Esophagus squamous epithelium (tissue), 5 donors: ENCODE measurements at regions not wholly inside any gene's neighbourhood (a gene's known extent, or its start where the extent isn't known, plus 50 kb on each side); places are given as distances from the start of the nearest gene placed in this dataset.

Experiments used
- DNase-seq: peaks from one replicate; lab custom pipeline; 2025; lab: John Stamatoyannopoulos, UW
- H3K27ac ChIP-seq, 4 donors: fragments of 200-600 bp; sonication (generic); one replicate each; pipeline ENCODE4 v1.5.1; 2016 to 2019; ENCODE audit warnings: mild to moderate bottlenecking in 1 of 4
- H3K27me3 ChIP-seq, 4 donors: fragments of 200-600 bp; sonication (generic); 1 replicate in 3 of 4; 2 replicates in 1 of 4; pipeline versions ENCODE4 v1.5.1 to v1.6.0; 2017 to 2021; ENCODE audit warnings: antibody characterized with exemption in 1 of 4
- H3K36me3 ChIP-seq, 3 donors: fragments of 200-600 bp; sonication (generic); one replicate each; pipeline ENCODE4 v1.5.1; 2016 to 2019
- H3K4me1 ChIP-seq, 3 donors: fragments of 200-600 bp; sonication (generic); one replicate each; pipeline ENCODE4 v1.5.1; 2017 to 2019
- H3K4me3 ChIP-seq, 4 donors: fragments of 200-600 bp; sonication (generic); 1 replicate in 3 of 4; 2 replicates in 1 of 4; pipeline ENCODE4 v1.5.1; 2016 to 2019; ENCODE audit warnings: mild to moderate bottlenecking in 2 of 4, moderate library complexity in 1 of 4
- H3K9me3 ChIP-seq, 3 donors: fragments of 200-600 bp; sonication (generic); one replicate each; pipeline ENCODE4 v1.5.1; 2016 to 2019
- POLR2A ChIP-seq, 4 donors: fragments of 450-650 bp; IDR thresholded peaks; one replicate each; pipeline ENCODE4 v1.6.1; 2017; ENCODE audit warnings: antibody characterized with exemption in 4 of 4, mild to moderate bottlenecking in 4 of 4, moderate library complexity in 3 of 4
- WGBS, 2 donors: methylation state at CpG; one replicate each; pipeline ENCODE4 v1.1.5; 2018; 5-methylcytosine and 5-hydroxymethylcytosine counted together
- intact Hi-C: fragments of 100-400 bp; cut with DNase I; formaldehyde crosslinking; loops from one replicate; pipeline ENCODE4 v1.15.0; 2022
- TF ChIP-seq, protein P1 (sequence below), 6 experiments: fragments of 450-650 bp in 4 of 6; fragments of 200-600 bp in 2 of 6; sonication (generic) in 2 of 6; IDR thresholded peaks; one replicate each; pipeline ENCODE4 v1.5.1; 2016 to 2019; ENCODE audit warnings: antibody characterized with exemption in 6 of 6, mild to moderate bottlenecking in 4 of 6, moderate library complexity in 4 of 6
- donor health status: DM: yes; HTN: yes; CAD: no.

DNA sequence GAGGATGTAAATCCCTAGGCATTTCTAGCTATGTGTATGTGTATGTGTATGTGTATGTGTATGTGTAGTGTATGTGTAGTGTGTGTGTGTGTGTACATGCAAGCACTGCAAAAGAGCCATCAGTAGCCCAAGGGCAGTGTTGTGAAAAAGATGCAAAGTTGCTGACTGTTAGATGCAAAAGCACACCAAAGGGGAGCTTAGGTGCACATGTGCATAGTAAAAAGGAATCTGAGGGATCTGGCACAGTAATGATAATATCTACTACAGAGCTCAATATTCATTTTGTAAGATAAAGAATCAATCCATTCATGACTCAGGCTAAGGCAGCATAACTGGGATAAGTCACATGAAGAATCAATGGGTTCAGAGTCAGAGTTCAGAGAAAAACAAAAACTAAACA, 80.2 kb downstream of the TMEM47 start:
- Histone ChIP-seq H3K4me1 (no peaks in the 10 kb centered on the region), H3K27ac (no peak overlapping the region), H3K4me3 (no peak overlapping the region), H3K9me3 (no peaks in the 10 kb centered on the region), H3K36me3 (no peaks in the 10 kb centered on the region), H3K27me3 (no peaks in the 10 kb centered on the region)
- intact Hi-C loops: no loop called here
- TF ChIP-seq, protein P1, sequence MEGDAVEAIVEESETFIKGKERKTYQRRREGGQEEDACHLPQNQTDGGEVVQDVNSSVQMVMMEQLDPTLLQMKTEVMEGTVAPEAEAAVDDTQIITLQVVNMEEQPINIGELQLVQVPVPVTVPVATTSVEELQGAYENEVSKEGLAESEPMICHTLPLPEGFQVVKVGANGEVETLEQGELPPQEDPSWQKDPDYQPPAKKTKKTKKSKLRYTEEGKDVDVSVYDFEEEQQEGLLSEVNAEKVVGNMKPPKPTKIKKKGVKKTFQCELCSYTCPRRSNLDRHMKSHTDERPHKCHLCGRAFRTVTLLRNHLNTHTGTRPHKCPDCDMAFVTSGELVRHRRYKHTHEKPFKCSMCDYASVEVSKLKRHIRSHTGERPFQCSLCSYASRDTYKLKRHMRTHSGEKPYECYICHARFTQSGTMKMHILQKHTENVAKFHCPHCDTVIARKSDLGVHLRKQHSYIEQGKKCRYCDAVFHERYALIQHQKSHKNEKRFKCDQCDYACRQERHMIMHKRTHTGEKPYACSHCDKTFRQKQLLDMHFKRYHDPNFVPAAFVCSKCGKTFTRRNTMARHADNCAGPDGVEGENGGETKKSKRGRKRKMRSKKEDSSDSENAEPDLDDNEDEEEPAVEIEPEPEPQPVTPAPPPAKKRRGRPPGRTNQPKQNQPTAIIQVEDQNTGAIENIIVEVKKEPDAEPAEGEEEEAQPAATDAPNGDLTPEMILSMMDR (IDR thresholded peaks at IDR 0.05): no peak
- TF ChIP-seq POLR2A (IDR thresholded peaks at IDR 0.05): no peak
- no peak for DNase-seq

DNA sequence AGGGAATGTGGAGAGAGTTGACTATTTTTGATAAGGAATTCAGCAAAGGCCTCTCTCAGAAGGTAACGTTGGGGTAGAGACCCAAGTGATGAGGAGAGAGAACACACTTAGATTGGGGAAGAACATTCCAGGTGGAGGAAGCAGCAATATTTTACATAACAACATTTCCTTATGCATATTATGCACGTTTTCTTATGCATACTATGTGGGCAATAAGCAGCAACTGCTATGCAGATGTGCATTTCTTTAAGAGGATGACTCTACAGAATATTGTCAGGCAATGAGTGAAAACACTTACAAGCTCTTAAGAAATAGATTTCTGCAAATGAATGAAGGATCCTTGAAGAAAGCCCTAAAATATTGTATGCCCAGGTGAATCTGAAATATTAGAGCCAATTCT, 91.1 kb downstream of the TMEM47 start:
- 23 to 50% methylated on average over 2 of the region's 2 CpGs for WGBS, 2 donors
- TF ChIP-seq POLR2A (IDR thresholded peaks at IDR 0.05): no peak
- TF ChIP-seq, protein P1 (IDR thresholded peaks at IDR 0.05): no peak
- intact Hi-C loops: no loop called here

DNA sequence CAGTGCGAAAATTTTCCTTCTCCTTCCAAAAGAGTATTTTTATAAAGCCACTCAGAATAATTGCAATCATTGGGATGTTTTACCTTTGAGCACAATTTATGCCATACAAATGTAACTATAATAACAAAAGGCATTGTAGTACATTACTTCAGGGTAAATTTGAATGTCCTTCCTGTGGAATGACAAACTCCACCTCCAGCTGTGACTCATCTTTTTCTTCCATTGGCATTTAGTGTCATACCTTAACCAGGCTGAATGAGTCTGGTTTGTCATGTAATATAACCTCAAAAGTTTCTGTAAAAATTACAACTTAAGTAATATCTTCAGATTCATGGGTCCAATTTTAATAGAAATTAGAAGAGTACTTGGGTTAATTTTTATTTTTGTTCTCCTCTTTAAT, 93.3 kb downstream of the TMEM47 start:
- TF ChIP-seq POLR2A (IDR thresholded peaks at IDR 0.05): no peak
- TF ChIP-seq, protein P1 (IDR thresholded peaks at IDR 0.05): no peak
- Histone ChIP-seq H3K36me3 (no peaks in the 10 kb centered on the region), H3K27me3 (no peaks in the 10 kb centered on the region), H3K27ac (no peak overlapping the region), H3K9me3 (no peaks in the 10 kb centered on the region), H3K4me1 (no peaks in the 10 kb centered on the region), H3K4me3 (no peak overlapping the region)
- DNase-seq: no peak
- WGBS, 2 donors: 84% methylated on average over 1 of the region's 1 CpG
- intact Hi-C loops: no loop called here

More for the DNA sequence above, 91.1 kb downstream of the TMEM47 start:
- Histone ChIP-seq H3K27me3 (no peaks in the 10 kb centered on the region), H3K4me1 (no peaks in the 10 kb centered on the region), H3K4me3 (no peak overlapping the region), H3K9me3 (no peaks in the 10 kb centered on the region), H3K36me3 (no peaks in the 10 kb centered on the region), H3K27ac (no peak overlapping the region)
- no peak for DNase-seq

DNA sequence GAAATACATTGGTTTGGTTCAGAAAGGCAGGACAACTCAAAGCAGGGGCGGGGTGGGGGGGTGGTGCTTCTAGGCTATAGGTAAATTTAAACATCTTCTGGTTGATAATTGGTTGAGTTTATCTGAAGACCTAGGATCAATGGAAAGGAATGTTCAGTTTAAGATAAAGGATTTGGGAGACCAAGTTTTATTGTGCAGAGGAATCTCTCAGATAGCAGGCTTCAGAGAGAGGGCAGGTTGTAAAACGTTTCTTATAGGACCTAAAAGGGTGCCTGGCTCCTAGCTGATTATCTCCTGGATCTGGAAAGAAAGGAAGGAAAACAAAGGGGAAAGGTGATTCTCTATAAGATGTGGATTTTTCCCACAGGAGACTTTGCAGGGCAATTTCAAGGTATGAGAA, 94.0 kb downstream of the TMEM47 start:
- WGBS, 2 donors: 0 to 47% methylated on average over 1 to 2 of the region's 2 CpGs
- TF ChIP-seq, protein P1 (IDR thresholded peaks at IDR 0.05): no peak
- no peak for TF ChIP-seq POLR2A (IDR thresholded peaks at IDR 0.05)
- intact Hi-C loops: no loop called here

DNA sequence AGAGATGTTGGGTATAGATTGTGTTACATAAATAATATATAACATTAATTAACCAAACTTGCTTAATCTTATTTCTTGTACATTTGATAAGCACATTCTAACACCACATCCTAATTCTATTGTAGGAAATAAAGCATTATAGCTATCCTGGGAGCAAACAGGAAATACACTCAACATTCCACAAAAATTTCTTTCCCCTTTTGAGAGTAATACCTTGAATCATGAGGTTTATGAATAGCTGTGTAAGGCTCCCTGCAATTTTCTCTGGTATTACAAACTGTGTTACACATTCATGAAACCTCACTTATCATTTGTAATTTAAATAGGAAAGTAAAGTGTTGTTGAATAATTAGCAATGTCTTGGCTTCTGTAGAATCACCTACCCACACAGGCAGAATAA, 95.1 kb downstream of the TMEM47 start:
- Histone ChIP-seq H3K36me3 (no peaks in the 10 kb centered on the region), H3K9me3 (no peaks in the 10 kb centered on the region), H3K4me3 (no peak overlapping the region), H3K27me3 (no peaks in the 10 kb centered on the region), H3K4me1 (no peaks in the 10 kb centered on the region), H3K27ac (no peak overlapping the region)
- no peak for DNase-seq
- TF ChIP-seq, protein P1 (IDR thresholded peaks at IDR 0.05): no peak
- TF ChIP-seq POLR2A (IDR thresholded peaks at IDR 0.05): no peak
- intact Hi-C loops: no loop called here

More for the DNA sequence above, 94.0 kb downstream of the TMEM47 start:
- no peaks in the 10 kb centered on the region for H3K9me3 ChIP-seq
- H3K4me3 ChIP-seq: no peak overlapping the region
- no peak for DNase-seq
- H3K36me3 ChIP-seq: no peaks in the 10 kb centered on the region
- no peaks in the 10 kb centered on the region for H3K4me1 ChIP-seq
- H3K27ac ChIP-seq: no peak overlapping the region
- H3K27me3 ChIP-seq: no peaks in the 10 kb centered on the region
